ENCODE measurements at regions not wholly inside any gene's neighbourhood (a gene's known extent, or its start where the extent isn't known, plus 50 kb on each side); places are given as distances from the start of the nearest gene placed in this dataset.

DNA sequence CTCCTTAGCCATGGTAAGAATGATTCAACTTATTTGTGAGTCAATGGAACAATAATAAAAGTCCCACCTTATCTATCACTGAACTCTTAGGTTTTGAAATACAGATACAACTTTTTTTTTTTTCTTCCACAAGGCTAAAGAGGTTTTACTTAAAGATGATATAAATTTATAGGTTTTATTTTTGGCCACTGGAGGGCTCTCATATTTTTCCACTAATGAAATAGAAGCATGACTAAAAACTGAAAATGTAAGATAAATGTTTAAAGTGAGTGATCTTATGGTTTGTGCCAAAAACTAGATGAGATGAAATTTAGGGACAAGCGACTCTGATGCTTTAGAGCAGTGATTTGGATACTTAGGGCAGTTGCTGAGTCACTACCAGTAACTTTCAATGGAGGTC is 499.0 kb downstream of the NUF2 start:
- H3K36me3 ChIP-seq = no peaks in the 10 kb centered on the region
- no peak overlapping the region for H3K9ac ChIP-seq (ENCODE audit: low read depth in 2 of 2, low read length in 2 of 2)
- TF ChIP-seq, protein P1, sequence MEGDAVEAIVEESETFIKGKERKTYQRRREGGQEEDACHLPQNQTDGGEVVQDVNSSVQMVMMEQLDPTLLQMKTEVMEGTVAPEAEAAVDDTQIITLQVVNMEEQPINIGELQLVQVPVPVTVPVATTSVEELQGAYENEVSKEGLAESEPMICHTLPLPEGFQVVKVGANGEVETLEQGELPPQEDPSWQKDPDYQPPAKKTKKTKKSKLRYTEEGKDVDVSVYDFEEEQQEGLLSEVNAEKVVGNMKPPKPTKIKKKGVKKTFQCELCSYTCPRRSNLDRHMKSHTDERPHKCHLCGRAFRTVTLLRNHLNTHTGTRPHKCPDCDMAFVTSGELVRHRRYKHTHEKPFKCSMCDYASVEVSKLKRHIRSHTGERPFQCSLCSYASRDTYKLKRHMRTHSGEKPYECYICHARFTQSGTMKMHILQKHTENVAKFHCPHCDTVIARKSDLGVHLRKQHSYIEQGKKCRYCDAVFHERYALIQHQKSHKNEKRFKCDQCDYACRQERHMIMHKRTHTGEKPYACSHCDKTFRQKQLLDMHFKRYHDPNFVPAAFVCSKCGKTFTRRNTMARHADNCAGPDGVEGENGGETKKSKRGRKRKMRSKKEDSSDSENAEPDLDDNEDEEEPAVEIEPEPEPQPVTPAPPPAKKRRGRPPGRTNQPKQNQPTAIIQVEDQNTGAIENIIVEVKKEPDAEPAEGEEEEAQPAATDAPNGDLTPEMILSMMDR (IDR thresholded peaks at IDR 0.05) = no peak
- no peak for DNase-seq
- no peaks in the 10 kb centered on the region for H3K4me1 ChIP-seq
- no peak overlapping the region for H3K27ac ChIP-seq
- intact Hi-C loops (cut with DNase I) = no loop called here
- no peak overlapping the region for H3K4me3 ChIP-seq
- H3K27me3 ChIP-seq = no peaks in the 10 kb centered on the region
- no peaks in the 10 kb centered on the region for H3K9me3 ChIP-seq

DNA sequence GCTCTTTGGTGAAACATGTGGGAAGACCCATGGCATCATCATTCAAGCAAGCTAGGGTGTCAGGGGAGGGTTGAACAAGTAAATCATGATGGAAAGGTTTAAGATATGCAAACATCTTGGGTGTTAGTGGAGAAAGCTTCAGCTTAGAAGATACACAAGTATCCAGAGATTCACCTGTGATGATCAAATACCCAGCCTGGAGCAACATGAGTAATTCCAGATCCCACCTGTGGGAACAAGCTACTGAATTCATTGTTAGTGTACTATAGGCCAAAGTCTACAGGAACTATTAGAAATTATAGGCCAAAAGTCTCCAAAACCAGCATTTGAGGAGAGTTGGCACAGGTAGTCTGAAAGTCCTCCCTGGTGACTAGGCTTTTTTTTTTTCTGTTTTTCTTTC is 499.9 kb downstream of the NUF2 start:
- no peak for DNase-seq
- Histone ChIP-seq H3K9ac (ENCODE audit: low read depth in 2 of 2, low read length in 2 of 2) (no peak overlapping the region), H3K4me3 (no peak overlapping the region), H3K9me3 (no peaks in the 10 kb centered on the region), H3K27ac (no peak overlapping the region), H3K36me3 (no peaks in the 10 kb centered on the region), H3K4me1 (no peaks in the 10 kb centered on the region), H3K27me3 (no peaks in the 10 kb centered on the region)
- TF ChIP-seq, protein P1 (IDR thresholded peaks at IDR 0.05) = no peak
- intact Hi-C loops (cut with DNase I) = no loop called here

DNA sequence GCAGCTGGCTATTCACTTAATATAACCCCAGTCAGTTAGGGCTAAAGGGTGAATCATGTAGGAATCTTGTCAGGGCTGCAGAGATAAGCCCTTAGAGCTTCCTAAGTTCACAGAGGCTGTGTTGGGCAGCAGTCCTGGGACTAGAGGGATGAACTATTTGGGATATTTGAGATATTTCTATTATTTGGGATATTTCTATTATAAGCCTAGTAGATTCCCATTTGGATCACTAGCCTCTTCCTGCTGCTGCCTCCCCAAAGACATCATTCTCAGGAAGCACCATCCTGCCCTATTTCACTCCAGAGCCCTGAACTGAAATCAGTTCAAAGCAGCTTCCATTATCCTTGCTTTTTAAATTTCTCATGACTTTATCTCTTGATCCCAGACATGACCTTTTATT is 501.3 kb downstream of the NUF2 start:
- no peaks in the 10 kb centered on the region for H3K9me3 ChIP-seq
- H3K9ac ChIP-seq (ENCODE audit: low read depth in 2 of 2, low read length in 2 of 2) = no peak overlapping the region
- intact Hi-C loops (cut with DNase I) = no loop called here
- TF ChIP-seq, protein P1 (IDR thresholded peaks at IDR 0.05) = no peak
- no peaks in the 10 kb centered on the region for H3K36me3 ChIP-seq
- no peak overlapping the region for H3K4me3 ChIP-seq
- H3K4me1 ChIP-seq = no peaks in the 10 kb centered on the region
- no peak for DNase-seq
- H3K27ac ChIP-seq = no peak overlapping the region
- no peaks in the 10 kb centered on the region for H3K27me3 ChIP-seq

DNA sequence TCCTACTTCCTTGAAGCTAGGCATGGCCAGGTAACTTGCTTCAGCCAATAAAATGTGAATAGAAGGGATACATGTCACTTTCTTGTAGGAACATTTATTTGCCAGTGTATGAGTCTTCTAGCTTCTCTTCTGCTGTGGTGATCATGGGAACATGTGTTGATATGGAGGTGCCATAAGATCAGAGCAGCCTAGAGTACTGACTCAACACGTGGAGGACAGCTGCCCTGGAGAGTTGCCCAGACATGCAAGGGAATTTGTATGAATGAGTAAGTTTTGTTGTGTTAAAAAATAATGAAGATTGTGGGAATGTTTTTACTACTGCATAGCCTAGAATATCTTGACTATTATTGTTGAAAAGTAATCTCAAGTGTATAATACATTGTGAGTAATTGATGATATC is 502.3 kb downstream of the NUF2 start:
- H3K27me3 ChIP-seq = no peaks in the 10 kb centered on the region
- H3K4me3 ChIP-seq = no peak overlapping the region
- H3K9ac ChIP-seq (ENCODE audit: low read depth in 2 of 2, low read length in 2 of 2) = no peak overlapping the region
- no peak overlapping the region for H3K27ac ChIP-seq
- TF ChIP-seq, protein P1 (IDR thresholded peaks at IDR 0.05) = no peak
- H3K4me1 ChIP-seq = no peaks in the 10 kb centered on the region
- H3K36me3 ChIP-seq = no peaks in the 10 kb centered on the region
- no peaks in the 10 kb centered on the region for H3K9me3 ChIP-seq
- DNase-seq = no peak
- intact Hi-C loops (cut with DNase I) = no loop called here

DNA sequence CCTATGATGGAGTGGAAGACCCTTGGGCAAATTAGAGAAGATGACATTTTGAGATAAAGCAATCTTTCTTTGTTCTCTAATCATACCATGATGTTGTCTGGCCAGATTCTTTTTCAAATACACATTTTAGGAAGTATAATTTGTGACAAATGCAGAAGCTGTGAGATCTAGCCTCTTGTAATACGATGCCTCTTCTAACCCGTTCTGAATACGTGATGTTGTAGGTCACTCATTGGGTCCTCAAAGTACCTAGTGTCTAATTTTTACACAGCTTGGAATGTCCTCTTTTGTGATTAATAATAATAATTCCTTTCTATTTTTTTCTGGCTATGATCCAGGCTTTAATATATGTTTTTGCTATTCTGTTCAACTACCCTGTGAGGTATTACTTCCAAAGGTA is 502.7 kb downstream of the NUF2 start:
- H3K9me3 ChIP-seq = no peaks in the 10 kb centered on the region
- H3K4me3 ChIP-seq = no peak overlapping the region
- no peak overlapping the region for H3K27ac ChIP-seq
- no peaks in the 10 kb centered on the region for H3K36me3 ChIP-seq
- H3K27me3 ChIP-seq = no peaks in the 10 kb centered on the region
- no peak for DNase-seq
- no peak overlapping the region for H3K9ac ChIP-seq (ENCODE audit: low read depth in 2 of 2, low read length in 2 of 2)
- intact Hi-C loops (cut with DNase I) = no loop called here
- H3K4me1 ChIP-seq = no peaks in the 10 kb centered on the region
- TF ChIP-seq, protein P1 (IDR thresholded peaks at IDR 0.05) = no peak

DNA sequence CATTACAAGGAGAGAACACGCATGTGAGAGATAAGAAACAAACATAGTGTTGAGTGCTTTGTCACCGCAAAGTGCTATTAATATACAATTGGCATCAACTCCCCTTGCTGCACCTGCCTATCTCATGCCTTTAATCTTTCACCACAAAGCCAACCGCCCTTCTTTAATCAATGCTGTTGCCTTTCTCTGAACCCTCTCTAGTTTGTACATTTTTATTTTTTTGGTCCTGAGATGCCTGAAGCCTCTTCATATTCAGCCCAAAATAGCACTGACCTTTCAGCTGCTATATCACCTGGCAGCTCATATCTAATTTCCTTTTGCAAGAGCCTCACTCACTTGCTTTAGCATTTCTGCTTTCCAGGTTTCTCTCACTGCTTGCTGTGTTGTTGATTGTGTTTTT is 504.7 kb downstream of the NUF2 start:
- H3K36me3 ChIP-seq = no peaks in the 10 kb centered on the region
- H3K4me3 ChIP-seq = no peak overlapping the region
- intact Hi-C loops (cut with DNase I) = no loop called here
- TF ChIP-seq, protein P1 (IDR thresholded peaks at IDR 0.05) = no peak
- no peaks in the 10 kb centered on the region for H3K4me1 ChIP-seq
- no peaks in the 10 kb centered on the region for H3K27me3 ChIP-seq
- no peak overlapping the region for H3K9ac ChIP-seq (ENCODE audit: low read depth in 2 of 2, low read length in 2 of 2)
- DNase-seq = no peak
- H3K9me3 ChIP-seq = no peaks in the 10 kb centered on the region
- no peak overlapping the region for H3K27ac ChIP-seq
